Germinal center (tissue), 1 donor: ENCODE measurements at regions not wholly inside any gene's neighbourhood (a gene's known extent, or its start where the extent isn't known, plus 50 kb on each side); places are given as distances from the start of the nearest gene placed in this dataset.
"Not testable (repeated sequence)": the region's sequence is repeated elsewhere in the genome, so short reads cannot be mapped to it uniquely, and the experiment has no call there.

Experiments
- DNase-seq: peaks from one replicate; pipeline ENCODE4 v3.0.0; 2012; ENCODE audit warnings: mixed read lengths, low spot score

DNA sequence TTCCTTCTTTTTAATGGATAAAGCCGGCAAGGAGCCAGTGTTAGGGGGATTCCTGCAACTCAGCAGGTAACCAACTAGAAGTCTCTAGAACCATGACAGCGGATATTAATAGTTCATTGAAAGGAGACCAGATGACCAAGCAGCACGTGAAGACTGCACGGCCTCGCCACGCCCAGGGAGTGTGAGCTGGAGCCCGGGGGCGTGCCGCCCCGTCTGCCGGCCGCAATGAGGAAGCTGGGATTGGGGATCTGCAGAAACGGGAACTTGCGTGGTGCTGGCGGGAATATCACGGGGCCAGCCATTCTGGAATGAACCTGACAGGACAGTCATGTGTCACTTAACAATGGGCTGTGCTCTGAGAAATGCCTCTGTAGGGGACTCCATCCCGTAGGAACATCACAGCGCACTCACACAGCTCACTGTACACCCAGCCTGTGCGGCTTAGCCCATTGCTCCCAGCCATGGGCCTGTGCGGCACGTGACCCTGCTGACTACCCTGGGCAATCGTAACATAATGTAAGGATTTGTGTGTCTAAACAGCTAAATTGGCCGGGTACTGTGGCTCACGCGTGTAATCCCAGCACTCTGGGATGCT lies 4092.8 kb upstream of the TPTE start:
- DNase-seq, result not testable (repeated sequence)

DNA sequence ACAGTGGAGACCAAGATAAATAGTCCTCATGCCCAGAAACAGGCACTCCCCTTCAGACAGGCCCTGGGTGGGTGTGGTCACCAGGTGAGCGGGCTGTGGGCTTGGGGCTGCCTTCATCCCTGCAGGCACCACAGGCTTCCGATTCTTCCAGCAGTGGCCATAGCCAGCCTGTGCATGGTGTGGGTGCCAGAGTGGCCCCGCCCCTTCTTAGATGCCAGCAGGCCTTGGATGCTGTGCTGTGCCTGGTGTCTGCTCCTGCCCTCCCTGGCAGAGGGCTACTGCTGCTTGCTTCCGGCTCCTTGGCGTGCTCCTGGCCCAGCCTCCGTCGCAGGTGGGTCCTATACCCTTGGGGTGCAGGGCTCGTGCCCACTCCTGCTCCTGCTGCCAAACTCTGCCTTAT lies 4091.5 kb upstream of the TPTE start:
- DNase-seq, result not testable (repeated sequence)

DNA sequence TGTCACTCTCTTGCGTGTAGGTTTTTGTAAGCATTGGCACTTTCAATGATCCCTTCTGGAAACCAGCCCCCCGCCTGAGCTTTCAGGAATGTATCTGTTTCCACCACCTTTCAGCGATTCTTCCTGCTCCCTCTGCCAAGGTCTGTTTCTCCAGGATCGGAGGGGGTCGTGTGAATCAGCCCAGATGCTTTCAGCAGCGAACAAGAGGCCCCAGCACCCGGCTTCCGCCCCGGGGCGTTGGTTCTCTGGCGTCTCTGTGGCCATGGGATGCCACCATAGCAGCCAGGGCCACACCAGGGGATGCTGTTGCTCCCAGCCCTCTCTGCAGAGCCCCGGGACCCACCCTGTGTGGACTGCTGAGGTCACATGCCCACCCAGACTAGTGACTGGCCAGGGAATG lies 4088.2 kb upstream of the TPTE start:
- DNase-seq, result not testable (repeated sequence)

DNA sequence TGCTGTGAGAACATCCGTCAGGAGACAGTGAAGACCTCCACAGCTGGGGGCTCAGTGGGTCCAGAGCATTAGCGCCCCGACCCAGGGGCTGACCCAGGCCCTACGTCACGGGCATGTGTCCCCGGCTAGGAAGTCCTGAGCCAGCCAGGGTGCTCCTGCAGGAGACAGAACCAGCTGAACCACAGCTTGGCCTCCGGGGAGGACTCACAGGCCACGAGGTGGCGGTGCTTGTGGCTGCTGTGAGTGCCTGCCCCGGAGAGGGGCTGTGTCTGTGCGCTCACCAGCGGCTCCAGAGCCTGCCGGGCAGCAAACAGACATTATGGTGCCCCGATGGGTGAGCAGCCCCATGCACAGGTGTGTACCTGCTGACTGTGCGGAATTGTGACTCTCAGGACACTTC lies 4085.2 kb upstream of the TPTE start:
- DNase-seq, result not testable (repeated sequence)

DNA sequence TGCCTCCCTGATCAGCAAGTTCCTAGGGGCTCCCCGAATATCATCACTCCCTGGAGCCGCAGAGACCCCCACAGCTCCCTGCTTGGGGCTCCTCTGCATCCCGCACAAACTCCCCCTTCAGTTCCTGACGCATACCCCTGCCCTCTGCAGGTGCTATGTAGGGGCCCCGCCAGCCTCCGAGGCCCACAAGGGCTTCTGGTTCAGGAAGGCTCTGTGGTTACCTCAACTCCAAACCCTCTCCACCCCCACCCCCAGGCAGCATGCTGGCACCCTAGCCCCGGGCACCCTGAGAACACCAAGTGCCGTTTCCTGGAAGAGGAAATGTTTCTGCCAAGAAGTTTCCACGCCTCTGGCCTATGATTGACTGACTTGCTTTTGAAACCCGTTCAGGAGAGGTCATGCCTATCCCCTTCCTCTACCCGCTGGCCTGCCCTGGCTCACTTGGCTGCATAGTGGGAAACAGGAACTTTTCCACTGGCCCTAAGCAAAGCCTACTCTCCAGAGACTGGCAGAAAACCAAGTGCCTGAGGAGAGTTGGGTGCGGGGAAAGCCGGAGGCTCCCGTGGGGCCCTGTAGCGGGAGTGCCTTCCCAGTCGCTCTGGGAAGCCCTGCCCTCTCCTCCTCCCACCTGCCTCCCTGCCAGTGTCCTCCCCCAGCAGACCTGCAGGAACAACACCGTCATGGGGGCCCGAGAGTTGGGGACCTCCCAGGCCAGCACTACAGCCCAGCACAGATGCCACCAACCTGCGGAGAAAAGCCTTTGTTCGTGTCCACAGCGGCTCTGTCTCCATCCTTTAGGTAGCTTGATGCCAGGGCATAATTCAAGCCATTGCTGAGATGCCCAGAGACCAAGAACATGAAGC lies 4084.2 kb upstream of the TPTE start:
- DNase-seq, result not testable (repeated sequence)

DNA sequence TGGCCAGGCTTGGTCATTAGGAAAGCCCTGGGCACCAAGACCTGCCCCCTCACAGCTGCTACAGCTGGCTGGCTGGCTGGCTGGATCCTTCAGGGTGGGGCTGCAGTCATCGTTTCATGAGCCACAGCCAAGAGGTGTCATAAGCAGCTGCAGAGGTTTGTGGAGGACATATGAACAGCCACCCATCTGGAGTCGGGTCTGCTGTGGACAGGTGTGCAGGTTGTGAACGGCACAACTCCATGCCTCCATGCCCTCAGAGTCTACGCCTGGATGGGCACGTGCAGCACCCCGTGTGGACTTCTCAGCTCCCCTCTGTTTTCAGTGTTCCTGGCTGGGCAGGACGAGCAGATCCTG lies 4083.6 kb upstream of the TPTE start:
- not testable (repeated sequence) for DNase-seq

DNA sequence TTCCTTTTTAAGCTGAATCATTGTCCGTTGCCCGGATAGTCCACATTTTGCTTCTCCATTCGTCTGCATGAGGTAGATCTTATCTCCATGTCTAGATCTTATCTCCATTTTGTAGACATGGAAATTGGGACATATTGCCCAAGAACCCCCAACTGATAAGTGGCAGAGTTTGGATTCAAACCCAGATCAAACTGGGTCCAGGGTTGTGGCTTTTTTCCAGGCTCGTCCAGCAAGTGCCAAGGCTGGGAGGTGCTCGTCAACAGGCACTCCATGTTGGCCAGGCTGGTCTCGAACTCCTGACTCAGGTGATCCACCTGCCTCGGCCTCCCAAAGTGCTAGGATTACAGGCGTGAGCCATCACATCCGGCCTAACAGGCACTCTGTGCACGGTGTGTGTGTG lies 4082.3 kb upstream of the TPTE start:
- not testable (repeated sequence) for DNase-seq

DNA sequence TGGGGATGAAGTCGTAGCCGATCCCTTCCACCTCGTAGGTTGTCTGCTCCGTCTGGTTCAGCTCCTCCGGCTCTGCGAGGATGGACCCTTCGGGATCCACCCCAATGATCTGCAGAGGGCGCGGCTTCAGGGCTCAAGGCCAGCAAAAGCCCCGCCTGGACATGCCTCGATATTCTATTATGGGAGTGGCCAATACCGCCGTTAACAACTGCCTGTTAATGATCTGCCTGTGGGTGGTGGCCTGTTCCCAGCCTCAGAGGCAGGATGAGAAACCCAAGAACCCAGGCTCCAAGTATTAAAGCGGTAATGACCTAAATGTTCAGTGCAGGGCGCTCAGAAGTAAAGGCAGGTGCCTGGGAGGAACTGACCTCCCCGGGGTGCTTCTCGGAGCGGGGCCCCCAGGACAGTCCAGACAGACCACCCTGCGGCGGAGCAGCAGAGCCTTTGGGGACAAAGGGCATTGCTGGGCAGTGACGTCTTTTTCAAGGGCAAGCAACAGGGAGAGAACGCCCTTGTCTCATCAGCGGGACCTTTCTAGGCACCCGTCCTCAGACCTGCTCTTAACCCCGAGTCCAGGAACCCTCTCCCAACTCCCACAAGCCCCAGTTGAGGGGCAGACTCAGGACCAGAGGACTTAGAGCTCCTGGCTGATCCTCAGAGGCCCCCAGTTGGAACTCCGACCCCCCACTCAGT lies 4066.6 kb upstream of the TPTE start:
- DNase-seq, result not testable (repeated sequence)

DNA sequence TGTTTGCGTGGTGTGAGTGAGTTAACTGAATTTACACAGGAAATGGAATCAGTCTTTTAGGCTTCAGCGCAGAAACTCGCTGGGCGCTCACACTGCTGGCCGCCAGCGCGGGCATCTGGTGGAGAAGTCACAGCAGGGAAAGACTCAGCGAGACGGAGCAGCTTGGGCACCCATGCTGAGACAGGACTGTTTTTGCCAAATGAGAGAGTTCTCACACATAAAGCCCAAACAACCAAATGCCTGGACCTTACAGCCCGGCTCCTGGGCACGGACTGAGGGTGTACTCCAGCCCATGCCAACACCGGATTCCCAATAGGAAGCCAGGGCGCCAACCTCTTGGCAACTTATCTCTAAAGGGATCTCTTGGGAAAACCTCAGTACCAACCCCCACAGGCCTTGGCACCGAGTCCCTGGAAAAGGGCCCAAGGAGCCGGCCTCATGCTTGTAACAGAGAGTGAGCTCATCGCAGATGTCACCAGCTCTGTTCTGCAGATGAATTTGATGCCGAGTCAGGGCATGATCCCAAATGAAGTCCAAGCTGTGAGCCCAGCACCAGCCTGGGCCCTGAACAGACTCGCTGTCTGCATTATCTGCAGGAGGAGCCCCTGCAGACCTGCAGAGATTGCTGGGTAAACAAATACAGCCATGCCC lies 4065.2 kb upstream of the TPTE start:
- not testable (repeated sequence) for DNase-seq

DNA sequence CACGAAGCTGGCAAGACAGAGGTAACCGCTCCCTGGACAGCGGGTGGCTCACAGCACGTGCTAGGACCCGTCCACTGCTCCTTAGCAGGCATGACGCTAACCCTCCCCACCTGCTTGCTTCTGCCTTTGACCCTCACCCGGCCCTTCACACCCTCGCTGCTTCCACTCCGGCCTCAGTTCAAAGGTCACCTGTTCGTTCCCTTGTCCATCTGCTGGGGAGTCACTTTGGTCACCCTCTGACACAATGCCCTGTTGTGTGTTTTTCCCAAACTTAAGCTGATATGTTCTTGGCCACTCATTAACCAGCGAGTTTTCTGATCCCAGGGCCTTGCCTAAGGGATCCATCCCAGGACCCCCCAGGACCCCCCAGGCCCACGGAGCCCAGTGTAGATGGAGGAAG lies 4061.6 kb upstream of the TPTE start:
- not testable (repeated sequence) for DNase-seq

DNA sequence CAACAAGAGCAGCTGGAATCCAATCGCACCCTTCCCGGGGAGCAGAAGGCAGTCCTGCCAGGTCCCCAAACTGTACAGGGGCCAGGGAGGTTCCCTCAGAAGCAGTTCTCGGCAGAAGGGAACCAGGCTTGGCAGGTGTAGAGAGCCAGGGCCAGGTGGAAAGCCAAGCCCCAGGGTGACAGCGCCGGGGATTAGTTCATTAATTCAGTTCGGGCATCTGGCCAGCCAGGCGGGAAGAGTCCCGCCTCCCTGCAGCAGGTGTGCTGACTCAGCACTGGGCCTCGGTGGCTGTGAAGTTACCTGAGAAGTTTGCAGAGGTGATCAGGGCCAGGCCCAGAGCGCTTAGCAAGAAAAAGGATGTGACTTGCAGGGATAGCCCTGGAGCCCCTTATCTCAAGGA lies 4060.0 kb upstream of the TPTE start:
- DNase-seq, result not testable (repeated sequence)

DNA sequence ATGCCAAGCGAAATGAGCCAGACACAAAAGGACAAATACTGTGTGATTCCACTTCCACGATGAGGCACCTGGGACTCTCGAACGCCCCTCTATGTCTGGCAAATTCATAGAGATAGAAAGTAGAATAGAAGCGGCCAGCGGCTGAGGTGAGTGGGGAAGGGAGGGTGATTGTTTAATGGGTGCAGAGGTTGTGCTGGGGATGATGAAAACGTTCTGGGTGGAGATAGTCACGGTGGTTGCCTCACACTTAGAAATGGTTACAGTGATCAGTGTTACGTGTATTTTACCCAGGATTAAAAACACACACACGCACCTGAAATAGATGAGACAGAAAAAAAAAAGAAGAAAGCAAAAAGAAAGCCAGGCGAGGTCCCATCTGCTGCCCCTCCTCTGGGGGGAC lies 4057.0 kb upstream of the TPTE start:
- DNase-seq, result not testable (repeated sequence)

DNA sequence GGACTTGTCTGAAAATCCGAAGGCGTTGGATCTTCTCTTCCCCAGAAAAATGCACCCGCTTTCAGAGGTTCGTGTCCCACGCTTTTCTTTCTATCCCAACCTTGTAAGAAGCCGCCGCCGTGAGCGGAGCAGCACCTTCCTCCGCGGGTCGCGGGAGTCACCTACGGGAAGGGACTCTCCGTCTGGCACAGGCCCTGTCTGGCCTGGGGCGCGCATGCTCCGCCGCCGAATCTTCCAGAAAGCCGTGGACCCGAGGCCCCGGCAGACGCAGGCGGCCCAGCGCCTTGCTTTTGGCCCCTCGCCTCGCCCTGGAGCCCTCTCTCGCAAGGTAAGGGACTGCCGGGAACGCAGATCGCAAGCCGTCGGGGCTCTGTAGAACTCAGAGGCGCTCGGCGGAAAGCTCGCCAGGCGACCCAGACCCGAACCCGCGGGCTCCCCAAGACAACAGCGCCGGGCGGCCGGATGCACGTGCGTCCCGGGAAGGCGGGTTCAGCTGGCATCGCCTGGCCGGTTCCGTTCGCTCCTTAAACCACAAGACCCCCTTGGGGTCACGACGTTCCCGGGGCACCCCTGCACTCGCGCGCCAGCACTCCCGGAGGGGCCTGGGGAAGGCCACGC lies 4055.2 kb upstream of the TPTE start:
- not testable (repeated sequence) for DNase-seq

DNA sequence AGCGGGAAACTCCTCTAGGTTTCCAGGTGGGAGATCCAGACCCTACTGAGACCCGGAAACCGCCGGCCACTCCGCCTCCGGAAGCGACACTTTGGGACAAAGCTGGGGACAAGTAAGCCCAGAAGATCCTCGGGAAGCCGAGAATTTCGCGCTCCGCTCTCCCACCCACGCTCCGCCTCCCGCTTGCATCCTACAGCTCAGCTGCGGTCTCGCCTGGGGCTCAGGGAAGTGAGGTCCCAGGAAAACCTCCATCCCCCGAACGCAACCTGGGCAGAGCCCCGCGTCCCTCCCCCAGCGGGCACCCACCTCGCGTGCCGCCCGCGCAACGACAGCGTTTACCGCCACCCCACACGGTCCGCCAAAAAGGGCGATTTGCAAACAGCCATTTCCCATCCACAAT lies 4054.7 kb upstream of the TPTE start:
- DNase-seq, result not testable (repeated sequence)

DNA sequence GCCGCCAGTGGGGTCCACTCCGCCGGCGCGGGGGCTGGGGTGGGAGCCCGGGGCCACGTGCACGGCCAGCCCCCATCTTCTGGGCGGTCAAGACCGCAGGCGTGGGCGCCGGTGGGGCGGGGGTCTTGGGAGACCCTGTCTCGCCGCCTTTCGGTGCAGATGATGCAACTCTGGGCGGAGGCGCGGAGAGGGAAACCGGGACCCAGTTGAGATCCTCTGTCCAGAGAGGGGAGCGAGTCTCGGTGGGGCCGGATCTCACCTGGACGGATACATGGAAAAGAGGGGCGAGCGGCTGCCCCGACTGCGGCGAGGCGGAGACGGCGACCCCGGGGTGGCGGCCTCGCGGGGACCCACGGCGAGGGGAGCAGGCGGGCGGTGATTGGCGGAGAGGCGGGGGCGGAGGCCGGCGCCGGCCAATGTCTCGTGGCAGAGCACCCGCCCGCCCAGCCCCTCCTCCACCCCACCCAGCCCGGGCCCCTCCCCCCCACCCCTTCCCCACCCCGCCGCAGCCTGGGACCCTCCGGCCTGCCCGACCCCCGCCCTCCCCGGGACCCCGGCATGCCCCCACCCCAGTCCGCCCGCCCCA lies 4054.1 kb upstream of the TPTE start:
- DNase-seq, result not testable (repeated sequence)

DNA sequence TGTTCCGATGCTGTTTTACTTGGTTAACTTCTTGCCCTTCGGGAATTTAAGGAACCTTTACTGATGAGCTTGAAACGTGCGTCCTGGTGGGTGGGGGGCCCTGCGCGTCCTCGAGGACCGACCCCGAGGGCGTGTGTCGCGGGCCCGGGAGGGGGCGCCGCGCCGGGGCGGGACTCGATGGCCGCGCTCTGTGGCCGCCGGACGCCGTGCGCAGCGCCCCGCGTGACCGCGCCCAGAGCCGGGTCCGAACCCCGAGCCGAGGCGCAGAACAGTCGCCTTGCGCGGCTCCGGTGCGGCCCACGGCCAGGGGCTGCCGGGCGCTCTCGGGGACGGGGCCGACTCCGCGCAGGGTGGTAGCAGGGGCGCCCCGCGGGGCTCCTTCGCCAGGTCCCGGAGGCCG lies 4053.5 kb upstream of the TPTE start:
- not testable (repeated sequence) for DNase-seq

DNA sequence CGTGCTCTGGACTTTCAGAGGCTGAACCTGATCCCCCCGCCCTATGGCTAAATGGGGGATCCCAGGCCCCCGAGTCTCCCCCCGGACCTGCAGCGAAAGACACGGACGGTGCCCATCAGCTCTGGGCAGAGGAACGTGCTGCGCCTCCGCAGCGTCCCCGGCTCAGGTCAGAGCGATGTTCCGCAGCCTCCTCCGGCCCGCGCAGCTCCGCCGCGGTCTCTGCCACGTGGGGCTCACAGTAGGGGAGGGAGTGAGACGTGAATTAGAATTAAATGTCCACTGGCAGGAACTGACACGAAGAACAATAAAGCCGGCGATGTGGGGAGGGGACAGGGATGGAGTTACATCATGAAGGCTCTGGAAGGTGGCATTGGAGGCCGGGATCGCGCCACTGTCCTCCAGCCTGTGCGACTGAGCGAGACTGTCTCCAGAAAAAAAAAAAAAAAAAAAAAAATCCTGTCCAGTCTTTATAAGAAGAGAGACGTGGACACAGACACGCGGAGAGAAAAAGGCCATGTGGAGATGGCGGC lies 4053.0 kb upstream of the TPTE start:
- DNase-seq, result not testable (repeated sequence)

DNA sequence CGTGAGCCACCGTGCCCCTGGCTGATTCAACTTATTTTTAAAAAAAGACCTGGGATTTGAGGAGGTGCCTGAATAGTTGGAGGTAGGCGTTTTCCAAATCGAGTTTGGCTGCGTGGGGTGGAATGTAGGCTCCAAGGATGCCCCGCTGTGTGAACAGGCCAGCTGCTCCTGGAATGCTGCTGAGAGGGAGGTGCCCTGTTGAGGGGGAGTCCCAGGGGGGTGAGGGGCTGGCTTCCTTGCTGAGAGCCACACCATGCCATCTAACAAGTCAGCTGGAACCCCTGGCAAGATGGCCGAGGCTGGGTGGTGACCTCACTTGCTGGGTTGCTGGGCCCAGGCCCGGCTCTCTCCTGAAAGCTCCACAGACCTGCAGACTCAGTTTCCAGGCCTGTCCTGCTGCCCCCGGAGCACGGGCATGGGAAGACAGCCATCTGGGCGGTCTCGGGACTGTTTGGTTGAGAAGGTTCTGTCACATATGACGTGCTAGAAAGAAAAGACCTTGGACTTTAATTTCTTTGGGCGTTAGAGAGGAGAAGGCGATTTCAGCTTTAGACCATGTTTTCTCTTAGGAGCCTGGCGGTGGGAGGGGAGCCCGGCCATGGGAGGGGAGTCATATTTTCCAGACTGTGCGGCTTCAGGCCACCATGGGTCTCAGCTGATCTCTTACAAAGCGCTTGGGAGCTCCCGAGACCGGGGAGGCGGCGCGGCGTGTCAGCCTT lies 4047.0 kb upstream of the TPTE start:
- DNase-seq, result not testable (repeated sequence)

DNA sequence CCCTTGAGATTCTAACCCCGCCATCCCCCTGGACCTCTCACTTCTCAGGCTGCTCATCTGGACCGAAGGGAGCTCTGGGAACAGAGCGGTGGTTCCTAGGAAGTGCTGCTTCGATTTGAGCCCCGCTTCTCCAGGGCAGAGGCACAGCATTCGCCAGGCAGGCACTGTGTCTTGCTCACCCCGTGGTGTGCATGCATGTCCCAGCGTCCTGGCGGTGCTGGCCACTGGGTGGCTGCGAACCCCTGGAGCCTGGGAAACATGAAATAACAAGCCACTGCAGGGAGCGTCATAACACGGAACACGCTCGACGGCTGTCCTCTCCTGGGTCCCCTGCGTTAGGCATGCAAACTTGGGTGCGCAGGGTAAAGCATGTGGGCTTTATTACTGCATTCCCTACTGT lies 4040.3 kb upstream of the TPTE start:
- DNase-seq, result not testable (repeated sequence)

DNA sequence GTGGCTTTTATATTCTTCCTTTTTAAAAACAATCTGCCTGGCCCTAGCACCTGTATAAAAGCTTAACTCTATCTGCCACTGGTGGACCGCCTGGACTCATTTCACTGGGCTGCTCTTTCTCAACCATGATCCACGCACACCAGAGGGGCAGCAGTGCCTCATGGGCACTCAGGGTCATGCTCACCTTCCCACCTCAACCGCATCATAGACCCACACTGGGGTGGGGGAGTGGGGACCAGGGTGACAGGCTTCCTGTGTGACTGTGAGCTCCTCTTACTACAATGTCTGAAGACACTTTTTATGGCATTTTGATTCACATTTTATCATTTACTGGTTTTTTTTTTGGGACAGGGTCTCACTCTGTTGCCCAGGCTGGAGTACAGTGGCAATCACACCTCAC lies 4038.8 kb upstream of the TPTE start:
- not testable (repeated sequence) for DNase-seq

DNA sequence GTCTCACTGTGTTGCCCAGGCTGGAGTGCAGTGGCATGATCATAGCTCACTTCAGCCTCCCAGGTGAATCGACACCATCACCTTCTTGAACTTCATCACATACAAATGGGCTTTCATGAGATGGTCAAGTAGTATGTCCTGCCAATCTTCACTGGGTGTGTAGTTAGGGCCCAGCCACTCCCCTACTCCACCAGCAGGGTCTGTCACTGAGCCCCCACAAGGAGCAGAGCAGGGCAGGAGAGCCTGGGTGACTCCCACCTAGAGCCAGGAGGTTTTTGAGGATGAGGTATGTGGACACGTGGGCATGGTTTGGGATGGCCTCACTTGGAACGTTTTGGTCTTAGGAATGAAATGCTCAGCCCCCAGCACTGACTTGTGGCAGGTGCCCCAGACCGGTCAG lies 4037.7 kb upstream of the TPTE start:
- DNase-seq, result not testable (repeated sequence)
